ENCODE measurements at regions not wholly inside any gene's neighbourhood (a gene's known extent, or its start where the extent isn't known, plus 50 kb on each side); places are given as distances from the start of the nearest gene placed in this dataset.
"Not testable (repeated sequence)": the region's sequence is repeated elsewhere in the genome, so short reads cannot be mapped to it uniquely, and the experiment has no call there.

GRCh38 chr21:35178098-35178497, 129.0 kb upstream of the RUNX1 start:
- no peak for DNase-seq

GRCh38 chr21:35172231-35172630, 123.1 kb upstream of the RUNX1 start:
- no peak for DNase-seq

GRCh38 chr21:35171385-35171784, 122.3 kb upstream of the RUNX1 start:
- DNase-seq, result no peak

GRCh38 chr21:35170818-35171217, 121.7 kb upstream of the RUNX1 start:
- no peak for DNase-seq

- DNase-seq, result no peak
Observed at GRCh38 chr21:35170244-35170643, 121.1 kb upstream of the RUNX1 start.

GRCh38 chr21:35169574-35169973, 120.5 kb upstream of the RUNX1 start:
- no peak for DNase-seq

- DNase-seq, result no peak
Observed at GRCh38 chr21:35168735-35169134, 119.6 kb upstream of the RUNX1 start.

GRCh38 chr21:35164971-35165483, 115.9 kb upstream of the RUNX1 start:
- DNase-seq, result no peak

- no peak for DNase-seq
Observed at GRCh38 chr21:35164380-35164779, 115.3 kb upstream of the RUNX1 start.

GRCh38 chr21:35163411-35163810, 114.3 kb upstream of the RUNX1 start:
- no peak for DNase-seq

- DNase-seq, result no peak
Observed at GRCh38 chr21:35162831-35163230, 113.7 kb upstream of the RUNX1 start.

GRCh38 chr21:35159881-35160280, 110.8 kb upstream of the RUNX1 start:
- no peak for DNase-seq

- not testable (repeated sequence) for DNase-seq
Observed at GRCh38 chr21:35157374-35157773, 108.3 kb upstream of the RUNX1 start.

- no peak for DNase-seq
Observed at GRCh38 chr21:35156293-35157278, 107.5 kb upstream of the RUNX1 start.

- DNase-seq, result no peak
Observed at GRCh38 chr21:35154788-35155187, 105.7 kb upstream of the RUNX1 start.

- no peak for DNase-seq
Observed at GRCh38 chr21:35153671-35154070, 104.6 kb upstream of the RUNX1 start.

GRCh38 chr21:35150562-35151226, 101.6 kb upstream of the RUNX1 start:
- DNase-seq, result no peak

GRCh38 chr21:35149698-35150097, 100.6 kb upstream of the RUNX1 start:
- no peak for DNase-seq

- no peak for DNase-seq
Observed at GRCh38 chr21:35147439-35147838, 98.3 kb upstream of the RUNX1 start.

- DNase-seq, result no peak
Observed at GRCh38 chr21:35145626-35146233, 96.6 kb upstream of the RUNX1 start.

GRCh38 chr21:35144978-35145377, 95.9 kb upstream of the RUNX1 start:
- DNase-seq, result no peak

GRCh38 chr21:35142036-35142815, 93.1 kb upstream of the RUNX1 start:
- DNase-seq, result no peak

GRCh38 chr21:35139382-35139715, 90.2 kb upstream of the RUNX1 start:
- no peak for DNase-seq

Measured in CD4-positive, alpha-beta T cell treated with Interferon gamma for 1 hour (primary cell).